ENCODE measurements at regions not wholly inside any gene's neighbourhood (a gene's known extent, or its start where the extent isn't known, plus 50 kb on each side); places are given as distances from the start of the nearest gene placed in this dataset.

- H3K27me3 ChIP-seq (ENCODE audit: insufficient read depth, poor library complexity, severe bottlenecking): no peaks in the 10 kb centered on the region
- H3K4me3 ChIP-seq (ENCODE audit: severe bottlenecking): no peak overlapping the region
- peaks cover 3% of the 10 kb centered on the region for H3K9me3 ChIP-seq (ENCODE audit: severe bottlenecking)
- no peak for TF ChIP-seq CTCF (IDR thresholded peaks at IDR 0.05; ENCODE audit: poor library complexity, severe bottlenecking)
- H3K36me3 ChIP-seq (ENCODE audit: low read depth): no peaks in the 10 kb centered on the region
- no peak for DNase-seq (ENCODE audit: low spot score)
- H3K27ac ChIP-seq (ENCODE audit: poor library complexity, severe bottlenecking): no peak overlapping the region
- ATAC-seq (ENCODE audit: low read depth): no peak
- no peaks in the 10 kb centered on the region for H3K4me1 ChIP-seq (ENCODE audit: insufficient read depth, poor library complexity, severe bottlenecking)
Observed at GRCh38 chr5:28217695-28218094, 1179.3 kb upstream of the CDH9 start.

- Histone ChIP-seq H3K4me1 (ENCODE audit: insufficient read depth, poor library complexity, severe bottlenecking) (no peaks in the 10 kb centered on the region), H3K27me3 (ENCODE audit: insufficient read depth, poor library complexity, severe bottlenecking) (no peaks in the 10 kb centered on the region), H3K27ac (ENCODE audit: poor library complexity, severe bottlenecking) (no peak overlapping the region), H3K9me3 (ENCODE audit: severe bottlenecking) (peaks cover 3% of the 10 kb centered on the region), H3K36me3 (ENCODE audit: low read depth) (no peaks in the 10 kb centered on the region), H3K4me3 (ENCODE audit: severe bottlenecking) (no peak overlapping the region)
- no peak for ATAC-seq (ENCODE audit: low read depth)
- TF ChIP-seq CTCF (IDR thresholded peaks at IDR 0.05; ENCODE audit: poor library complexity, severe bottlenecking): no peak
- no peak for DNase-seq (ENCODE audit: low spot score)
Observed at GRCh38 chr5:28216939-28217360, 1178.6 kb upstream of the CDH9 start.

GRCh38 chr5:28215091-28215490 is 1176.7 kb upstream of the CDH9 start:
- DNase-seq (ENCODE audit: low spot score) (no peak), ATAC-seq (ENCODE audit: low read depth) (no peak)

GRCh38 chr5:28214292-28214691 is 1175.9 kb upstream of the CDH9 start:
- DNase-seq (ENCODE audit: low spot score): no peak
- H3K36me3 ChIP-seq (ENCODE audit: low read depth): no peaks in the 10 kb centered on the region
- no peaks in the 10 kb centered on the region for H3K9me3 ChIP-seq (ENCODE audit: severe bottlenecking)
- no peak for TF ChIP-seq CTCF (IDR thresholded peaks at IDR 0.05; ENCODE audit: poor library complexity, severe bottlenecking)
- H3K27ac ChIP-seq (ENCODE audit: poor library complexity, severe bottlenecking): no peak overlapping the region
- H3K4me3 ChIP-seq (ENCODE audit: severe bottlenecking): no peak overlapping the region
- no peak for ATAC-seq (ENCODE audit: low read depth)
- H3K27me3 ChIP-seq (ENCODE audit: insufficient read depth, poor library complexity, severe bottlenecking): no peaks in the 10 kb centered on the region
- H3K4me1 ChIP-seq (ENCODE audit: insufficient read depth, poor library complexity, severe bottlenecking): no peaks in the 10 kb centered on the region

More at GRCh38 chr5:28215091-28215490, 1176.7 kb upstream of the CDH9 start:
- no peak overlapping the region for H3K4me3 ChIP-seq (ENCODE audit: severe bottlenecking)
- H3K36me3 ChIP-seq (ENCODE audit: low read depth): no peaks in the 10 kb centered on the region
- H3K4me1 ChIP-seq (ENCODE audit: insufficient read depth, poor library complexity, severe bottlenecking): no peaks in the 10 kb centered on the region
- no peaks in the 10 kb centered on the region for H3K9me3 ChIP-seq (ENCODE audit: severe bottlenecking)
- TF ChIP-seq CTCF (IDR thresholded peaks at IDR 0.05; ENCODE audit: poor library complexity, severe bottlenecking): no peak
- no peaks in the 10 kb centered on the region for H3K27me3 ChIP-seq (ENCODE audit: insufficient read depth, poor library complexity, severe bottlenecking)
- H3K27ac ChIP-seq (ENCODE audit: poor library complexity, severe bottlenecking): no peak overlapping the region

GRCh38 chr5:28208356-28208755 is 1170.0 kb upstream of the CDH9 start:
- H3K27me3 ChIP-seq (ENCODE audit: insufficient read depth, poor library complexity, severe bottlenecking): no peaks in the 10 kb centered on the region
- ATAC-seq (ENCODE audit: low read depth) (no peak), DNase-seq (ENCODE audit: low spot score) (no peak)
- H3K36me3 ChIP-seq (ENCODE audit: low read depth): no peaks in the 10 kb centered on the region
- no peak overlapping the region for H3K4me3 ChIP-seq (ENCODE audit: severe bottlenecking)
- H3K4me1 ChIP-seq (ENCODE audit: insufficient read depth, poor library complexity, severe bottlenecking): no peaks in the 10 kb centered on the region
- no peaks in the 10 kb centered on the region for H3K9me3 ChIP-seq (ENCODE audit: severe bottlenecking)
- TF ChIP-seq CTCF (IDR thresholded peaks at IDR 0.05; ENCODE audit: poor library complexity, severe bottlenecking): no peak
- H3K27ac ChIP-seq (ENCODE audit: poor library complexity, severe bottlenecking): no peak overlapping the region
